Mesenchymal stem cell (in vitro differentiated cells and primary cell): ENCODE measurements at regions not wholly inside any gene's neighbourhood (a gene's known extent, or its start where the extent isn't known, plus 50 kb on each side); places are given as distances from the start of the nearest gene placed in this dataset.

Source experiments
- DNase-seq: peaks from one replicate; pipeline ENCODE4 v3.0.0-alpha.2; 2013
- H2AFZ ChIP-seq: one replicate; pipeline ENCODE4 v1.6.1; 2013; ENCODE audit warnings: low read depth, mild to moderate bottlenecking, control low read depth, inconsistent platforms, low read length, moderate library complexity
- H2AK5ac ChIP-seq: 2 replicates; pipeline ENCODE4 v1.6.1; 2013; ENCODE audit warnings: low read length, moderate library complexity, mild to moderate bottlenecking, inconsistent platforms; ENCODE audit not compliant: severe bottlenecking
- H2BK120ac ChIP-seq: one replicate; pipeline ENCODE4 v1.6.1; 2013; ENCODE audit warnings: low read depth, mild to moderate bottlenecking, inconsistent platforms, low read length, moderate library complexity
- H2BK12ac ChIP-seq, 2 experiments: one replicate each; pipeline ENCODE4 v1.6.1; 2013; ENCODE audit warnings: inconsistent platforms in 2 of 2, low read length in 2 of 2, mild to moderate bottlenecking in 2 of 2, moderate library complexity in 2 of 2, control low read depth in 1 of 2
- H2BK15ac ChIP-seq: one replicate; pipeline ENCODE4 v1.6.1; 2013; ENCODE audit warnings: mild to moderate bottlenecking, low read depth, inconsistent platforms; ENCODE audit not compliant: poor library complexity, severe bottlenecking
- H2BK5ac ChIP-seq: 2 replicates; pipeline ENCODE4 v1.6.1; 2013; ENCODE audit warnings: low read depth, mild to moderate bottlenecking, low read length, control low read depth, inconsistent platforms; ENCODE audit not compliant: poor library complexity, severe bottlenecking
- H3K14ac ChIP-seq, 2 experiments: one replicate each; pipeline ENCODE4 v1.6.1; 2013; ENCODE audit warnings: inconsistent platforms in 2 of 2, low read length in 2 of 2, control low read depth in 1 of 2, mild to moderate bottlenecking in 1 of 2, moderate library complexity in 1 of 2
- H3K18ac ChIP-seq, 2 experiments: one replicate each; pipeline ENCODE4 v1.6.1; 2013; ENCODE audit warnings: inconsistent platforms in 2 of 2, low read length in 2 of 2, control low read depth in 1 of 2, low read depth in 1 of 2, mild to moderate bottlenecking in 1 of 2
- H3K23ac ChIP-seq, 2 experiments: one replicate each; pipeline ENCODE4 v1.6.1; 2013; ENCODE audit warnings: inconsistent platforms in 2 of 2, low read length in 2 of 2, mild to moderate bottlenecking in 2 of 2, moderate library complexity in 2 of 2, control low read depth in 1 of 2
- H3K27ac ChIP-seq: 2 replicates; pipeline ENCODE4 v1.5.1; 2013; ENCODE audit warnings: mild to moderate bottlenecking, moderate library complexity, low read length, control low read depth, inconsistent platforms; ENCODE audit not compliant: poor library complexity, severe bottlenecking
- H3K27me3 ChIP-seq, 2 experiments: 2 replicates each; pipeline versions ENCODE4 v1.6.1 to v1.7.0; 2013; ENCODE audit warnings: low read length in 2 of 2, mild to moderate bottlenecking in 2 of 2, moderate library complexity in 2 of 2, control low read depth in 1 of 2, inconsistent platforms in 1 of 2; ENCODE audit not compliant: control insufficient read depth in 1 of 2, insufficient read depth in 1 of 2
- H3K36me3 ChIP-seq, 2 experiments: 2 replicates each; pipeline versions ENCODE4 v1.6.1 to v1.7.0; 2013; ENCODE audit warnings: low read length in 2 of 2, control low read depth in 1 of 2, inconsistent platforms in 1 of 2, low read depth in 1 of 2, mild to moderate bottlenecking in 1 of 2; ENCODE audit not compliant: insufficient read depth in 2 of 2, control insufficient read depth in 1 of 2
- H3K4ac ChIP-seq, 2 experiments: one replicate each; pipeline ENCODE4 v1.6.1; 2013; ENCODE audit warnings: inconsistent platforms in 2 of 2, low read length in 2 of 2, mild to moderate bottlenecking in 2 of 2, moderate library complexity in 2 of 2, control low read depth in 1 of 2, low read depth in 1 of 2
- H3K4me1 ChIP-seq: 2 replicates; pipeline ENCODE4 v1.6.1; 2013; ENCODE audit warnings: low read depth, low read length, control low read depth; ENCODE audit not compliant: control insufficient read depth, insufficient read depth
- H3K4me2 ChIP-seq: 2 replicates; pipeline ENCODE4 v1.6.1; 2013; ENCODE audit warnings: low read length, mild to moderate bottlenecking, inconsistent platforms; ENCODE audit not compliant: poor library complexity, severe bottlenecking
- H3K4me3 ChIP-seq, 2 experiments: 2 replicates each; pipeline versions ENCODE4 v1.5.1 to v1.7.0; 2013; ENCODE audit warnings: low read length in 2 of 2, mild to moderate bottlenecking in 2 of 2, control low read depth in 1 of 2, low read depth in 1 of 2; ENCODE audit not compliant: insufficient read depth in 1 of 2
- H3K79me1 ChIP-seq: replicated peaks from 2 replicates; pipeline ENCODE4 v1.6.1; 2013; ENCODE audit warnings: mild to moderate bottlenecking, control low read depth, low read length, inconsistent platforms; ENCODE audit not compliant: poor library complexity, severe bottlenecking
- H3K9ac ChIP-seq: 2 replicates; pipeline ENCODE4 v1.7.0; 2013; ENCODE audit warnings: mild to moderate bottlenecking, low read length, moderate library complexity
- H3K9me3 ChIP-seq: 2 replicates; pipeline ENCODE4 v1.7.0; 2013; ENCODE audit warnings: mild to moderate bottlenecking, low read length; ENCODE audit not compliant: control insufficient read depth
- H4K8ac ChIP-seq: one replicate; pipeline ENCODE4 v1.6.1; 2013; ENCODE audit warnings: inconsistent platforms, mild to moderate bottlenecking, low read length, moderate library complexity
- H4K91ac ChIP-seq: one replicate; pipeline ENCODE4 v1.6.1; 2013; ENCODE audit warnings: mild to moderate bottlenecking, low read length, inconsistent platforms
- WGBS: methylation state at CpG from one replicate; pipeline ENCODE4 v1.1.7; 2013; ENCODE audit warnings: mixed read lengths; 5-methylcytosine and 5-hydroxymethylcytosine counted together

GRCh38 chr21:15443740-15444117 is 286.1 kb upstream of the USP25 start:
- H3K79me1 ChIP-seq: no peaks in the 10 kb centered on the region
- no CpG with 5 or more reads among the region's 2 CpGs for WGBS
- H3K9ac ChIP-seq: no peak overlapping the region
- H3K4me1 ChIP-seq: peaks cover 2% of the 10 kb centered on the region
- H3K18ac ChIP-seq: no peak overlapping the region
- no peaks in the 10 kb centered on the region for H3K36me3 ChIP-seq
- no peak overlapping the region for H2BK15ac ChIP-seq
- H2BK12ac ChIP-seq: no peak overlapping the region
- no peak overlapping the region for H3K4me2 ChIP-seq
- no peak overlapping the region for H2AFZ ChIP-seq
- no peak overlapping the region for H3K27ac ChIP-seq
- H3K4ac ChIP-seq: no peak overlapping the region
- no peaks in the 10 kb centered on the region for H3K27me3 ChIP-seq
- no peak overlapping the region for H4K91ac ChIP-seq
- no peak overlapping the region for H3K14ac ChIP-seq
- H3K4me3 ChIP-seq: no peak overlapping the region
- no peak overlapping the region for H2BK120ac ChIP-seq
- H2BK5ac ChIP-seq: no peak overlapping the region
- no peak overlapping the region for H2AK5ac ChIP-seq
- peak; percentile 8 for DNase-seq
- H3K9me3 ChIP-seq: peaks cover 8% of the 10 kb centered on the region
- no peak overlapping the region for H3K23ac ChIP-seq
- no peak overlapping the region for H4K8ac ChIP-seq

GRCh38 chr21:15444118-15444960 is 285.4 kb upstream of the USP25 start:
- no peak overlapping the region for H4K8ac ChIP-seq
- no peak overlapping the region for H3K4ac ChIP-seq
- peak overlapping the region; percentile 19 for H3K9ac ChIP-seq
- H3K4me3 ChIP-seq: no peak overlapping the region
- H3K9me3 ChIP-seq: peaks cover 10% of the 10 kb centered on the region
- H3K4me1 ChIP-seq: peaks cover 2% of the 10 kb centered on the region
- no peaks in the 10 kb centered on the region for H3K79me1 ChIP-seq
- no peak overlapping the region for H2BK12ac ChIP-seq
- no peak overlapping the region for H2BK5ac ChIP-seq
- peak overlapping the region; percentile 48 to 72 for H3K18ac ChIP-seq
- no peaks in the 10 kb centered on the region for H3K27me3 ChIP-seq
- no peak overlapping the region for H2AFZ ChIP-seq
- H2BK120ac ChIP-seq: no peak overlapping the region
- H3K14ac ChIP-seq: peak overlapping the region in 1 of 2 experiments; percentile 89
- no peak overlapping the region for H4K91ac ChIP-seq
- H2AK5ac ChIP-seq: no peak overlapping the region
- no peak overlapping the region for H3K23ac ChIP-seq
- H3K4me2 ChIP-seq: no peak overlapping the region
- no peak overlapping the region for H2BK15ac ChIP-seq
- H3K36me3 ChIP-seq: no peaks in the 10 kb centered on the region
- DNase-seq: peak; percentile 32
- no peak overlapping the region for H3K27ac ChIP-seq
- whole genome bisulfite sequencing: 51% methylated on average over 7 of the region's 7 CpGs

GRCh38 chr21:15445327-15445726 is 284.5 kb upstream of the USP25 start:
- H3K4me3 ChIP-seq: no peak overlapping the region
- H3K4me1 ChIP-seq: peaks cover 2% of the 10 kb centered on the region
- no peak for DNase-seq
- no peak overlapping the region for H4K91ac ChIP-seq
- H3K27ac ChIP-seq: no peak overlapping the region
- no peak overlapping the region for H2AFZ ChIP-seq
- H3K79me1 ChIP-seq: no peaks in the 10 kb centered on the region
- H3K36me3 ChIP-seq: no peaks in the 10 kb centered on the region
- H2BK15ac ChIP-seq: no peak overlapping the region
- no peak overlapping the region for H2BK120ac ChIP-seq
- H3K18ac ChIP-seq: peak overlapping the region in 1 of 2 experiments; percentile 49
- no peak overlapping the region for H4K8ac ChIP-seq
- no peak overlapping the region for H2AK5ac ChIP-seq
- no peak overlapping the region for H3K4ac ChIP-seq
- H3K14ac ChIP-seq: no peak overlapping the region
- no peak overlapping the region for H3K4me2 ChIP-seq
- no peak overlapping the region for H2BK5ac ChIP-seq
- 100% methylated on average over 1 of the region's 2 CpGs for WGBS
- no peaks in the 10 kb centered on the region for H3K27me3 ChIP-seq
- H3K9ac ChIP-seq: no peak overlapping the region
- H3K9me3 ChIP-seq: peaks cover 10% of the 10 kb centered on the region
- H2BK12ac ChIP-seq: no peak overlapping the region
- H3K23ac ChIP-seq: no peak overlapping the region

GRCh38 chr21:15446223-15446622 is 283.6 kb upstream of the USP25 start:
- H3K36me3 ChIP-seq: no peaks in the 10 kb centered on the region
- WGBS: 75% methylated on average over 3 of the region's 3 CpGs

More at GRCh38 chr21:15446223-15446622, 283.6 kb upstream of the USP25 start:
- Histone ChIP-seq H3K4me1 (peaks cover 2% of the 10 kb centered on the region), H2BK15ac (no peak overlapping the region), H3K4ac (no peak overlapping the region), H3K27ac (no peak overlapping the region), H3K18ac (peak overlapping the region in 1 of 2 experiments; percentile 8), H2BK5ac (no peak overlapping the region), H2AK5ac (no peak overlapping the region), H3K4me3 (no peak overlapping the region), H3K9ac (no peak overlapping the region), H3K4me2 (no peak overlapping the region), H3K79me1 (no peaks in the 10 kb centered on the region), H3K9me3 (peaks cover 15% of the 10 kb centered on the region), H4K8ac (no peak overlapping the region), H2BK120ac (no peak overlapping the region), H3K27me3 (no peaks in the 10 kb centered on the region), H2BK12ac (no peak overlapping the region), H3K23ac (no peak overlapping the region), H2AFZ (no peak overlapping the region), H3K14ac (no peak overlapping the region), H4K91ac (no peak overlapping the region)
- no peak for DNase-seq
